ENCODE measurements at regions not wholly inside any gene's neighbourhood (a gene's known extent, or its start where the extent isn't known, plus 50 kb on each side); places are given as distances from the start of the nearest gene placed in this dataset.

DNA sequence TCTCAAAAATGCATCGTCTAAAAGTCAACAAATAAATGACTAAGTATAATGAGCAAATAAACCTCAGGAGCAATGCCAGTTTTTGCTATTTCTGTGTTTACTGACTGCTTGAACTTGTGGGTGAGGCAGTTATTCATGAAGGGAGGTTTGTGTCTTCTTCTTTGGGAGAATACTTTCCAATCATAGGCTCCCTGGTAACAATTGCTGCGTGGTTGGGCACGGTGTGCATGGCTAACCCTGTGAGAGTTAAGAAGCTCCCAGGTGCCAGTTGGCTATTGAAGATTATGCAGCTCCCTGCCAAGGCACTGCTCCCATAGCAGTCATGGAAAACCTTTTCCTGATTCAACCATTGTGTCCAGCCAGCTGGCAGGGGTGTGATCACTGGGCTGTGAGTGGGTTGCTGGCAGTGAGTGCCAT lies 775.9 kb upstream of the GOT2 start:
- no peak overlapping the region for H3K4me2 ChIP-seq (ENCODE audit: low read length)
- no peaks in the 10 kb centered on the region for H3K27me3 ChIP-seq (ENCODE audit: insufficient read depth, low read depth, low read length)
- H3K9me3 ChIP-seq (ENCODE audit: low read length) = no peaks in the 10 kb centered on the region
- H3K36me3 ChIP-seq (ENCODE audit: insufficient read depth, low read length) = no peaks in the 10 kb centered on the region
- H3K9ac ChIP-seq (ENCODE audit: low read length) = no peak overlapping the region
- no peak overlapping the region for H3K4me3 ChIP-seq (ENCODE audit: low read length)
- TF ChIP-seq POLR2AphosphoS5 (IDR thresholded peaks at IDR 0.05) (no peak), SMC3 (conservative IDR thresholded peaks at IDR 0.05; ENCODE audit: poor library complexity) (no peak), EZH2 (IDR thresholded peaks at IDR 0.05; ENCODE audit: borderline replicate concordance, insufficient read depth, low read length, poor library complexity, severe bottlenecking) (no peak), MXI1 (conservative IDR thresholded peaks at IDR 0.05; ENCODE audit: poor library complexity, severe bottlenecking) (no peak), EP300 (conservative IDR thresholded peaks at IDR 0.05; ENCODE audit: poor library complexity, severe bottlenecking) (no peak)
- TF ChIP-seq, protein P1, sequence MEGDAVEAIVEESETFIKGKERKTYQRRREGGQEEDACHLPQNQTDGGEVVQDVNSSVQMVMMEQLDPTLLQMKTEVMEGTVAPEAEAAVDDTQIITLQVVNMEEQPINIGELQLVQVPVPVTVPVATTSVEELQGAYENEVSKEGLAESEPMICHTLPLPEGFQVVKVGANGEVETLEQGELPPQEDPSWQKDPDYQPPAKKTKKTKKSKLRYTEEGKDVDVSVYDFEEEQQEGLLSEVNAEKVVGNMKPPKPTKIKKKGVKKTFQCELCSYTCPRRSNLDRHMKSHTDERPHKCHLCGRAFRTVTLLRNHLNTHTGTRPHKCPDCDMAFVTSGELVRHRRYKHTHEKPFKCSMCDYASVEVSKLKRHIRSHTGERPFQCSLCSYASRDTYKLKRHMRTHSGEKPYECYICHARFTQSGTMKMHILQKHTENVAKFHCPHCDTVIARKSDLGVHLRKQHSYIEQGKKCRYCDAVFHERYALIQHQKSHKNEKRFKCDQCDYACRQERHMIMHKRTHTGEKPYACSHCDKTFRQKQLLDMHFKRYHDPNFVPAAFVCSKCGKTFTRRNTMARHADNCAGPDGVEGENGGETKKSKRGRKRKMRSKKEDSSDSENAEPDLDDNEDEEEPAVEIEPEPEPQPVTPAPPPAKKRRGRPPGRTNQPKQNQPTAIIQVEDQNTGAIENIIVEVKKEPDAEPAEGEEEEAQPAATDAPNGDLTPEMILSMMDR (IDR thresholded peaks at IDR 0.05; ENCODE audit: poor library complexity, severe bottlenecking) = no peak
- TF ChIP-seq, protein P2, sequence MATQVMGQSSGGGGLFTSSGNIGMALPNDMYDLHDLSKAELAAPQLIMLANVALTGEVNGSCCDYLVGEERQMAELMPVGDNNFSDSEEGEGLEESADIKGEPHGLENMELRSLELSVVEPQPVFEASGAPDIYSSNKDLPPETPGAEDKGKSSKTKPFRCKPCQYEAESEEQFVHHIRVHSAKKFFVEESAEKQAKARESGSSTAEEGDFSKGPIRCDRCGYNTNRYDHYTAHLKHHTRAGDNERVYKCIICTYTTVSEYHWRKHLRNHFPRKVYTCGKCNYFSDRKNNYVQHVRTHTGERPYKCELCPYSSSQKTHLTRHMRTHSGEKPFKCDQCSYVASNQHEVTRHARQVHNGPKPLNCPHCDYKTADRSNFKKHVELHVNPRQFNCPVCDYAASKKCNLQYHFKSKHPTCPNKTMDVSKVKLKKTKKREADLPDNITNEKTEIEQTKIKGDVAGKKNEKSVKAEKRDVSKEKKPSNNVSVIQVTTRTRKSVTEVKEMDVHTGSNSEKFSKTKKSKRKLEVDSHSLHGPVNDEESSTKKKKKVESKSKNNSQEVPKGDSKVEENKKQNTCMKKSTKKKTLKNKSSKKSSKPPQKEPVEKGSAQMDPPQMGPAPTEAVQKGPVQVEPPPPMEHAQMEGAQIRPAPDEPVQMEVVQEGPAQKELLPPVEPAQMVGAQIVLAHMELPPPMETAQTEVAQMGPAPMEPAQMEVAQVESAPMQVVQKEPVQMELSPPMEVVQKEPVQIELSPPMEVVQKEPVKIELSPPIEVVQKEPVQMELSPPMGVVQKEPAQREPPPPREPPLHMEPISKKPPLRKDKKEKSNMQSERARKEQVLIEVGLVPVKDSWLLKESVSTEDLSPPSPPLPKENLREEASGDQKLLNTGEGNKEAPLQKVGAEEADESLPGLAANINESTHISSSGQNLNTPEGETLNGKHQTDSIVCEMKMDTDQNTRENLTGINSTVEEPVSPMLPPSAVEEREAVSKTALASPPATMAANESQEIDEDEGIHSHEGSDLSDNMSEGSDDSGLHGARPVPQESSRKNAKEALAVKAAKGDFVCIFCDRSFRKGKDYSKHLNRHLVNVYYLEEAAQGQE (IDR thresholded peaks at IDR 0.05; ENCODE audit: borderline replicate concordance) = no peak
- H3F3A ChIP-seq (ENCODE audit: insufficient read depth, low read length, poor library complexity, severe bottlenecking) = no peaks in the 10 kb centered on the region
- no peak overlapping the region for H3K27ac ChIP-seq (ENCODE audit: low read length)
- no peaks in the 10 kb centered on the region for H4K20me1 ChIP-seq (ENCODE audit: insufficient read depth)
- H3K79me2 ChIP-seq (replicated peaks; ENCODE audit: insufficient read depth, low read length) = no peaks in the 10 kb centered on the region
- H3K9me2 ChIP-seq (ENCODE audit: insufficient read depth, low read length) = no peaks in the 10 kb centered on the region
- H2AFZ ChIP-seq (ENCODE audit: low read depth, low read length) = no peak overlapping the region

DNA sequence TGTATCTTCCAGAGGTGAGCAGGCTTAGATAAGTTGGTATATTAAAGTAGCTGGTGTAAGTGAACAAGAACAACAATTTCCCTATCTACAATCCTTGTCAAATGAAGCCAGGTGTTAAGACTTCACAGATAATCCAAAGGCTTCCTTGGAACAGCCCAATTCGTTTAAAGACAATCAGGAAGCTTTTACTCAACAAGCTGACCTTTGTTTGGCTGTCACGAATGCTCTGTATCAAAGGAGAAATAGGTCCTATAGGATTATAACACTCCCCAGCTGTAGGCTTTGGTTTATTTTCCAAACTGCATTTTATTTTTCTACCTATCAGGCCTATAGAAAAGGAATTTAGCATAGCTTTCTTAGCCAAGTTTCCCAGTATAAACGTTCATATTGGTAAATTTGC lies 766.5 kb upstream of the GOT2 start:
- Histone ChIP-seq H3K9me3 (ENCODE audit: low read length) (no peaks in the 10 kb centered on the region), H3K27ac (ENCODE audit: low read length) (no peak overlapping the region), H3K9ac (ENCODE audit: low read length) (no peak overlapping the region), H3K4me2 (ENCODE audit: low read length) (no peak overlapping the region), H3K27me3 (ENCODE audit: insufficient read depth, low read depth, low read length) (no peaks in the 10 kb centered on the region), H3K36me3 (ENCODE audit: insufficient read depth, low read length) (no peaks in the 10 kb centered on the region), H3K79me2 (replicated peaks; ENCODE audit: insufficient read depth, low read length) (no peaks in the 10 kb centered on the region), H3K4me3 (ENCODE audit: low read length) (no peak overlapping the region), H3F3A (ENCODE audit: insufficient read depth, low read length, poor library complexity, severe bottlenecking) (no peaks in the 10 kb centered on the region), H2AFZ (ENCODE audit: low read depth, low read length) (no peak overlapping the region), H3K9me2 (ENCODE audit: insufficient read depth, low read length) (no peaks in the 10 kb centered on the region), H4K20me1 (ENCODE audit: insufficient read depth) (no peaks in the 10 kb centered on the region)
- TF ChIP-seq POLR2AphosphoS5 (IDR thresholded peaks at IDR 0.05) (no peak), SMC3 (conservative IDR thresholded peaks at IDR 0.05; ENCODE audit: poor library complexity) (no peak), EZH2 (IDR thresholded peaks at IDR 0.05; ENCODE audit: borderline replicate concordance, insufficient read depth, low read length, poor library complexity, severe bottlenecking) (no peak), MXI1 (conservative IDR thresholded peaks at IDR 0.05; ENCODE audit: poor library complexity, severe bottlenecking) (no peak), RAD21 (conservative IDR thresholded peaks at IDR 0.05) (no peak), EP300 (conservative IDR thresholded peaks at IDR 0.05; ENCODE audit: poor library complexity, severe bottlenecking) (no peak), TAF1 (IDR thresholded peaks at IDR 0.05; ENCODE audit: low read depth) (no peak)
- TF ChIP-seq, protein P2 (IDR thresholded peaks at IDR 0.05; ENCODE audit: borderline replicate concordance) = no peak
- TF ChIP-seq, protein P1 (IDR thresholded peaks at IDR 0.05; ENCODE audit: poor library complexity, severe bottlenecking) = no peak

All from neural cell (in vitro differentiated cells).